Chondrocyte (in vitro differentiated cells): ENCODE measurements at regions not wholly inside any gene's neighbourhood (a gene's known extent, or its start where the extent isn't known, plus 50 kb on each side); places are given as distances from the start of the nearest gene placed in this dataset.

Experiments
- DNase-seq: peaks from one replicate; pipeline ENCODE4 v3.0.0; 2021; ENCODE audit warnings: mixed read lengths, low spot score
- H3K27ac Mint-ChIP-seq: one replicate; pipeline ENCODE4 v1.8.0; 2021; ENCODE audit warnings: mild to moderate bottlenecking, moderate library complexity, mixed read lengths; ENCODE audit not compliant: unreplicated experiment
- H3K27me3 Mint-ChIP-seq: 2 replicates; pipeline ENCODE4 v1.8.0; 2021; ENCODE audit warnings: low read depth, mixed read lengths
- H3K36me3 Mint-ChIP-seq: 2 replicates; pipeline ENCODE4 v1.8.0; 2021; ENCODE audit warnings: low read depth, mixed read lengths
- H3K4me1 Mint-ChIP-seq: 2 replicates; pipeline ENCODE4 v1.8.0; 2021; ENCODE audit warnings: low read depth, mild to moderate bottlenecking, mixed read lengths
- H3K4me3 Mint-ChIP-seq: one replicate; pipeline ENCODE4 v1.8.0; 2021; ENCODE audit warnings: mild to moderate bottlenecking, moderate library complexity, mixed read lengths; ENCODE audit not compliant: unreplicated experiment
- H3K9me3 Mint-ChIP-seq: 2 replicates; pipeline ENCODE4 v1.8.0; 2021; ENCODE audit warnings: low read depth, mixed read lengths
- CTCF ChIP-seq: fragments of 200-600 bp; sonication (generic); IDR thresholded peaks from 2 replicates; pipeline ENCODE4 v1.5.0; 2021; ENCODE audit warnings: antibody characterized with exemption, mild to moderate bottlenecking, moderate library complexity

GRCh38 chr4:148934926-148935578 lies 492.8 kb upstream of the NR3C2 start:
- H3K9me3 Mint-ChIP-seq, result peaks cover 23% of the 10 kb centered on the region
- H3K27ac Mint-ChIP-seq, result no peak overlapping the region
- no peak for TF ChIP-seq CTCF
- H3K4me3 Mint-ChIP-seq, result no peak overlapping the region
- DNase-seq, result no peak
- peaks cover 3% of the 10 kb centered on the region for H3K27me3 Mint-ChIP-seq
- H3K4me1 Mint-ChIP-seq, result no peaks in the 10 kb centered on the region
- no peaks in the 10 kb centered on the region for H3K36me3 Mint-ChIP-seq

GRCh38 chr4:148926276-148927260 lies 484.4 kb upstream of the NR3C2 start:
- Mint-ChIP-seq H3K4me1 (no peaks in the 10 kb centered on the region), H3K4me3 (no peak overlapping the region)
- no peak for DNase-seq

GRCh38 chr4:148923881-148924280 lies 481.7 kb upstream of the NR3C2 start:
- Mint-ChIP-seq H3K36me3 (no peaks in the 10 kb centered on the region), H3K27ac (no peak overlapping the region), H3K4me1 (no peaks in the 10 kb centered on the region), H3K27me3 (peaks cover 2% of the 10 kb centered on the region), H3K4me3 (no peak overlapping the region), H3K9me3 (peaks cover 3% of the 10 kb centered on the region)
- TF ChIP-seq CTCF, result no peak
- DNase-seq, result no peak

More at GRCh38 chr4:148926276-148927260, 484.4 kb upstream of the NR3C2 start:
- Mint-ChIP-seq H3K9me3 (peaks cover 21% of the 10 kb centered on the region), H3K27me3 (no peaks in the 10 kb centered on the region), H3K27ac (no peak overlapping the region), H3K36me3 (no peaks in the 10 kb centered on the region)
- no peak for TF ChIP-seq CTCF

- Mint-ChIP-seq H3K9me3 (no peaks in the 10 kb centered on the region), H3K4me3 (no peak overlapping the region), H3K4me1 (no peaks in the 10 kb centered on the region), H3K27ac (no peak overlapping the region), H3K27me3 (peaks cover 2% of the 10 kb centered on the region), H3K36me3 (no peaks in the 10 kb centered on the region)
- no peak for TF ChIP-seq CTCF
- DNase-seq, result no peak
These were observed 480.3 kb upstream of the NR3C2 start for GRCh38 chr4:148922497-148922896.

- H3K4me3 Mint-ChIP-seq, result no peak overlapping the region
These were observed 472.5 kb upstream of the NR3C2 start for GRCh38 chr4:148914734-148915133.

More at GRCh38 chr4:148914734-148915133, 472.5 kb upstream of the NR3C2 start:
- no peaks in the 10 kb centered on the region for H3K4me1 Mint-ChIP-seq
- no peak for TF ChIP-seq CTCF
- no peaks in the 10 kb centered on the region for H3K27me3 Mint-ChIP-seq
- DNase-seq, result no peak
- H3K9me3 Mint-ChIP-seq, result peaks cover 8% of the 10 kb centered on the region
- H3K27ac Mint-ChIP-seq, result no peak overlapping the region
- no peaks in the 10 kb centered on the region for H3K36me3 Mint-ChIP-seq
